ENCODE measurements at regions not wholly inside any gene's neighbourhood (a gene's known extent, or its start where the extent isn't known, plus 50 kb on each side); places are given as distances from the start of the nearest gene placed in this dataset.
"Not testable (repeated sequence)": the region's sequence is repeated elsewhere in the genome, so short reads cannot be mapped to it uniquely, and the experiment has no call there.

GRCh38 chr4:30116401-30116800, 603.8 kb upstream of the PCDH7 start:
- H3K4me3 ChIP-seq (ENCODE audit: low read length): no peak overlapping the region
- no peak for DNase-seq (ENCODE audit: low read depth)
- no peak for TF ChIP-seq CTCF (conservative IDR thresholded peaks at IDR 0.05; ENCODE audit: low read length)

- no peak for TF ChIP-seq CTCF (conservative IDR thresholded peaks at IDR 0.05; ENCODE audit: low read length)
- DNase-seq (ENCODE audit: low read depth): no peak
- no peak overlapping the region for H3K4me3 ChIP-seq (ENCODE audit: low read length)
Measured at GRCh38 chr4:30117433-30117832, 602.7 kb upstream of the PCDH7 start.

- TF ChIP-seq CTCF (conservative IDR thresholded peaks at IDR 0.05; ENCODE audit: low read length): no peak
- no peak for DNase-seq (ENCODE audit: low read depth)
- H3K4me3 ChIP-seq (ENCODE audit: low read length): no peak overlapping the region
Measured at GRCh38 chr4:30122711-30123110, 597.5 kb upstream of the PCDH7 start.

GRCh38 chr4:30124621-30125020, 595.5 kb upstream of the PCDH7 start:
- not testable (repeated sequence) for H3K4me3 ChIP-seq (ENCODE audit: low read length); DNase-seq (ENCODE audit: low read depth)

GRCh38 chr4:30125868-30126267, 594.3 kb upstream of the PCDH7 start:
- no peak for TF ChIP-seq CTCF (conservative IDR thresholded peaks at IDR 0.05; ENCODE audit: low read length)
- H3K4me3 ChIP-seq (ENCODE audit: low read length): no peak overlapping the region

GRCh38 chr4:30126351-30126750, 593.8 kb upstream of the PCDH7 start:
- DNase-seq (ENCODE audit: low read depth): no peak
- TF ChIP-seq CTCF (conservative IDR thresholded peaks at IDR 0.05; ENCODE audit: low read length): no peak
- H3K4me3 ChIP-seq (ENCODE audit: low read length): no peak overlapping the region

More at GRCh38 chr4:30125868-30126267, 594.3 kb upstream of the PCDH7 start:
- no peak for DNase-seq (ENCODE audit: low read depth)

GRCh38 chr4:30148828-30149227, 571.3 kb upstream of the PCDH7 start:
- not testable (repeated sequence) for H3K4me3 ChIP-seq (ENCODE audit: low read length); DNase-seq (ENCODE audit: low read depth)

- H3K4me3 ChIP-seq (ENCODE audit: low read length); DNase-seq (ENCODE audit: low read depth): not testable (repeated sequence)
Measured at GRCh38 chr4:30149539-30149938, 570.6 kb upstream of the PCDH7 start.

- no peak for TF ChIP-seq CTCF (conservative IDR thresholded peaks at IDR 0.05; ENCODE audit: low read length)
- no peak overlapping the region for H3K4me3 ChIP-seq (ENCODE audit: low read length)
- DNase-seq (ENCODE audit: low read depth): no peak
Measured at GRCh38 chr4:30153427-30153826, 566.7 kb upstream of the PCDH7 start.

All from AG10803 (cell line).